CD4-positive, alpha-beta memory T cell (primary cell): ENCODE measurements at regions not wholly inside any gene's neighbourhood (a gene's known extent, or its start where the extent isn't known, plus 50 kb on each side); places are given as distances from the start of the nearest gene placed in this dataset.

Experiments
- CTCF ChIA-PET: fragments of 350-600 bp; sonication (Branson Sonifier 250); formaldehyde crosslinking; loops from one replicate; lab custom pipeline; 2021; ENCODE audit warnings: inconsistent platforms; ENCODE audit not compliant: partially characterized antibody; lab: Charles Lee
- POLR2A ChIA-PET: fragments of 350-600 bp; sonication (Branson Sonifier 250); formaldehyde crosslinking; loops from one replicate; lab custom pipeline; 2021; ENCODE audit not compliant: partially characterized antibody; lab: Charles Lee
- DNase-seq, 5 donors: peaks; one replicate each; pipeline versions ENCODE4 v3.0.0 to v3.0.0-alpha.2; 2020 to 2022; ENCODE audit warnings: mixed read lengths in 1 of 5
- H3K27ac ChIP-seq: one replicate; pipeline ENCODE4 v1.7.0; 2013; ENCODE audit warnings: low read depth, low read length
- H3K27me3 ChIP-seq: 2 replicates; pipeline ENCODE4 v1.7.0; 2013; ENCODE audit warnings: mild to moderate bottlenecking, low read length, moderate library complexity; ENCODE audit not compliant: insufficient read depth
- H3K36me3 ChIP-seq: 2 replicates; pipeline ENCODE4 v1.7.0; 2013; ENCODE audit warnings: mild to moderate bottlenecking, low read length, moderate library complexity; ENCODE audit not compliant: insufficient read depth
- H3K4me1 ChIP-seq: 2 replicates; pipeline ENCODE4 v1.7.0; 2013; ENCODE audit warnings: mild to moderate bottlenecking, low read length, moderate library complexity; ENCODE audit not compliant: insufficient read depth
- H3K4me3 ChIP-seq, 2 donors: one replicate each; pipeline ENCODE4 v1.7.0; 2013; ENCODE audit warnings: low read length in 2 of 2, mild to moderate bottlenecking in 1 of 2
- H3K9me3 ChIP-seq, 2 donors: one replicate each; pipeline ENCODE4 v1.7.0; 2013; ENCODE audit warnings: low read length in 2 of 2, control low read depth in 1 of 2; ENCODE audit not compliant: control insufficient read depth in 1 of 2
- H3K27ac Mint-ChIP-seq, 7 donors: one replicate each; pipeline ENCODE4 v1.8.0; 2020 to 2021; ENCODE audit warnings: mixed read lengths in 7 of 7, mild to moderate bottlenecking in 6 of 7, inconsistent platforms in 3 of 7, moderate library complexity in 3 of 7
- H3K27me3 Mint-ChIP-seq, 2 donors: one replicate each; pipeline ENCODE4 v1.8.0; 2020 to 2021; ENCODE audit warnings: mixed read lengths in 2 of 2
- H3K36me3 Mint-ChIP-seq, 2 donors: one replicate each; pipeline ENCODE4 v1.8.0; 2020 to 2021; ENCODE audit warnings: mixed read lengths in 2 of 2, inconsistent platforms in 1 of 2, mild to moderate bottlenecking in 1 of 2
- H3K4me1 Mint-ChIP-seq, 4 donors: one replicate each; pipeline ENCODE4 v1.8.0; 2020 to 2021; ENCODE audit warnings: mixed read lengths in 4 of 4, mild to moderate bottlenecking in 1 of 4
- H3K4me3 Mint-ChIP-seq, 8 donors: one replicate each; pipeline ENCODE4 v1.8.0; 2020 to 2021; ENCODE audit warnings: mixed read lengths in 8 of 8, mild to moderate bottlenecking in 7 of 8, moderate library complexity in 6 of 8, inconsistent platforms in 3 of 8
- H3K9me3 Mint-ChIP-seq, 8 donors: one replicate each; pipeline ENCODE4 v1.8.0; 2020 to 2021; ENCODE audit warnings: mixed read lengths in 8 of 8, mild to moderate bottlenecking in 5 of 8, inconsistent platforms in 3 of 8, moderate library complexity in 1 of 8
- intact Hi-C: fragments of 100-400 bp; cut with micrococcal nuclease; formaldehyde crosslinking; loops from one replicate; pipeline ENCODE4 v1.15.1; 2023

- Mint-ChIP-seq H3K4me3 (no peak overlapping the region), H3K4me1 (no peaks in the 10 kb centered on the region), H3K27ac (no peak overlapping the region), H3K36me3 (no peaks in the 10 kb centered on the region), H3K9me3 (peaks cover 0 to 6% (median 0%) of the 10 kb centered on the region in 8 donors), H3K27me3 (no peaks in the 10 kb centered on the region)
- no peaks in the 10 kb centered on the region for H3K27me3 ChIP-seq
- no peak for DNase-seq
- ChIA-PET CTCF (no interaction called here), POLR2A (no interaction called here)
- no peaks in the 10 kb centered on the region for H3K36me3 ChIP-seq
- intact Hi-C loops, result no loop called here
- no peaks in the 10 kb centered on the region for H3K4me1 ChIP-seq
- no peak overlapping the region for H3K4me3 ChIP-seq
- H3K27ac ChIP-seq, result no peak overlapping the region
- no peaks in the 10 kb centered on the region for H3K9me3 ChIP-seq
Measured at GRCh38 chr5:124317451-124317850, 429.0 kb downstream of the ZNF608 start.

DNA sequence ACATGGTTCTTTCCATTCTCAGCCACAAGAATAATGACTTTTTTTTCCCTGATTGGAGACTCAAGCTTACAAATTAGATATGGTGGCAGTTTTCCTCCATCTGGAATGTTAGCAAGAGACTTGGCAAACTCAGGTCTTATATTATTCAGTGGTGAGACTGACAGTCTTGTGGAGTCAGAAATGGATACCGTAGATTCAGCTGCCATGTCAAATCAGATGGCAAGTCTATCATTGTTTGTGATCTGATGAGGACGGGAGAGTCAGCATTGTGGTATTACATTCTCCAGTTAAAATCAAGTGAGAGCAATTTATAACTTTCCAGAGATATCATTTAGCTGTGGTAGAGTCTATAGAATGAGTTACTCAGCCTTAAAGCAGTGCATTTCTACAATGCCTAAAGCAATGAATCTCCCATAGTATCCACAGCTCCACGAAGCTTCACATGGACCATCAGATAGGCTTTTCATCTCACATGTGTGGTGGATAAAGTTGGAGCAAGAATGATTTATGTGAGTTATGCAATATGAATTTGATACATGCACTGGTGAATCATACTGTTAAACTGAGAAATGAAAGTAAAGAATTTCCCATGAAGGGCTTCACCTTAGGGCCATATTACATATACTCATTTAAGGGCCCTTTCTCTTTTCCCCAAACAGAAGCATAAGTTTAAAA lies 430.6 kb downstream of the ZNF608 start:
- CTCF ChIA-PET, result no interaction called here
- no peak for DNase-seq
- peaks cover 0 to 3% (median 0%) of the 10 kb centered on the region in 8 donors for H3K9me3 Mint-ChIP-seq

GRCh38 chr5:124310453-124310852 lies 436.0 kb downstream of the ZNF608 start:
- no peaks in the 10 kb centered on the region for H3K36me3 Mint-ChIP-seq
- no peaks in the 10 kb centered on the region for H3K27me3 Mint-ChIP-seq
- H3K9me3 Mint-ChIP-seq, result peaks cover 0 to 2% (median 0%) of the 10 kb centered on the region in 8 donors
- no peaks in the 10 kb centered on the region for H3K9me3 ChIP-seq
- no peak overlapping the region for H3K27ac ChIP-seq
- intact Hi-C loops, result no loop called here
- no peak overlapping the region for H3K27ac Mint-ChIP-seq
- no peak overlapping the region for H3K4me3 Mint-ChIP-seq
- ChIA-PET CTCF (no interaction called here), POLR2A (no interaction called here)
- H3K27me3 ChIP-seq, result no peaks in the 10 kb centered on the region
- H3K4me1 Mint-ChIP-seq, result no peaks in the 10 kb centered on the region
- H3K4me3 ChIP-seq, result no peak overlapping the region
- no peaks in the 10 kb centered on the region for H3K4me1 ChIP-seq
- no peak for DNase-seq
- H3K36me3 ChIP-seq, result no peaks in the 10 kb centered on the region

More for the DNA sequence above, 430.6 kb downstream of the ZNF608 start:
- no peak overlapping the region for H3K4me3 ChIP-seq
- Mint-ChIP-seq H3K4me3 (no peak overlapping the region), H3K27ac (no peak overlapping the region), H3K27me3 (no peaks in the 10 kb centered on the region), H3K36me3 (no peaks in the 10 kb centered on the region), H3K4me1 (no peaks in the 10 kb centered on the region)
- H3K27me3 ChIP-seq, result no peaks in the 10 kb centered on the region
- POLR2A ChIA-PET, result no interaction called here
- no peaks in the 10 kb centered on the region for H3K4me1 ChIP-seq
- H3K36me3 ChIP-seq, result no peaks in the 10 kb centered on the region
- no peak overlapping the region for H3K27ac ChIP-seq
- H3K9me3 ChIP-seq, result no peaks in the 10 kb centered on the region
- intact Hi-C loops, result no loop called here

- peaks cover 0 to 2% (median 0%) of the 10 kb centered on the region in 8 donors for H3K9me3 Mint-ChIP-seq
- H3K4me3 Mint-ChIP-seq, result no peak overlapping the region
- H3K4me1 Mint-ChIP-seq, result no peaks in the 10 kb centered on the region
- ChIA-PET CTCF (no interaction called here), POLR2A (no interaction called here)
- Histone ChIP-seq H3K4me1 (no peaks in the 10 kb centered on the region), H3K27ac (no peak overlapping the region), H3K36me3 (no peaks in the 10 kb centered on the region), H3K27me3 (no peaks in the 10 kb centered on the region), H3K4me3 (no peak overlapping the region), H3K9me3 (no peaks in the 10 kb centered on the region)
- no peaks in the 10 kb centered on the region for H3K36me3 Mint-ChIP-seq
- H3K27me3 Mint-ChIP-seq, result no peaks in the 10 kb centered on the region
- DNase-seq, result no peak
- intact Hi-C loops, result no loop called here
- H3K27ac Mint-ChIP-seq, result no peak overlapping the region
Measured at GRCh38 chr5:124309241-124309980, 437.0 kb downstream of the ZNF608 start.

DNA sequence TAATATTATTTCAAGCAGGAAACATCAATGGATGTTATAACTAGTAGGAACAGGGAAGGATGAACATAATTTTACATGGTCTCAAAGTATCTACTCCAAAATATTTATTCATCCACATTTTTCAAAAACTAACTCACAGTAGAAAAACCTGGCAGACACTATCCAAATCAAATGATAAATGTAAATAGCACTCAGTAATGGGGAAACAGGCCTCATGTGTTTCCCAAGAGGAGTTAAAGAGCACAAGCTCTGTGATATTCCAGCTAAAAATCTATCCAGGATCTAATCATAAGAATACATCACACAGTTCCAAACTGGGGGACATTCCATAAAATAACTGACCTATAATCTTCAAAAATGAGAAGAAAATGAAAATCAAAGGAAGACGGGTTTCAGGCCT lies 443.1 kb downstream of the ZNF608 start:
- Histone ChIP-seq H3K27me3 (no peaks in the 10 kb centered on the region), H3K4me1 (no peaks in the 10 kb centered on the region), H3K27ac (no peak overlapping the region), H3K36me3 (no peaks in the 10 kb centered on the region), H3K9me3 (no peaks in the 10 kb centered on the region), H3K4me3 (no peak overlapping the region)
- no peaks in the 10 kb centered on the region for H3K4me1 Mint-ChIP-seq
- H3K9me3 Mint-ChIP-seq, result peaks cover 0 to 2% (median 0%) of the 10 kb centered on the region in 8 donors
- intact Hi-C loops, result no loop called here
- POLR2A ChIA-PET, result no interaction called here
- no peak for DNase-seq
- CTCF ChIA-PET, result no interaction called here
- no peaks in the 10 kb centered on the region for H3K36me3 Mint-ChIP-seq
- no peaks in the 10 kb centered on the region for H3K27me3 Mint-ChIP-seq
- H3K27ac Mint-ChIP-seq, result no peak overlapping the region
- H3K4me3 Mint-ChIP-seq, result no peak overlapping the region

DNA sequence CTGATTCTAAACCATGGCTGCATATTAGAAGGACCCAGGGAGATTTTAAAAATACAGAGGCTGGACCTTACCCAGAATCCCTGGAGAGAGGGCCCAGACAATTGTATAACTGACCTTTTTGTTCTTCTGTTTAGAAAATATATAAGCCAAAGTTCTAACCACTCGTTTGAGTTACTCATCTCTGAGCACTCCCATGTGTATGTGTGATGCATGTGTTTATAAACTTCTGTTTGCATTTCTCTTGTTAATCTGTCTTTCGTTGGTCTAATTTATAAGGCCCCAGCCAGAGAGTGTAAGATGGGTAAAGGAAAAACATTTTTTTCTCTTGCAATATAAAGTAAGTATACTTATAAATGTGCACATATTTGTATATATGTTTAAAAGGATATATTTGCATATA lies 443.9 kb downstream of the ZNF608 start:
- H3K27me3 ChIP-seq, result no peaks in the 10 kb centered on the region
- no peak overlapping the region for H3K27ac Mint-ChIP-seq

DNA sequence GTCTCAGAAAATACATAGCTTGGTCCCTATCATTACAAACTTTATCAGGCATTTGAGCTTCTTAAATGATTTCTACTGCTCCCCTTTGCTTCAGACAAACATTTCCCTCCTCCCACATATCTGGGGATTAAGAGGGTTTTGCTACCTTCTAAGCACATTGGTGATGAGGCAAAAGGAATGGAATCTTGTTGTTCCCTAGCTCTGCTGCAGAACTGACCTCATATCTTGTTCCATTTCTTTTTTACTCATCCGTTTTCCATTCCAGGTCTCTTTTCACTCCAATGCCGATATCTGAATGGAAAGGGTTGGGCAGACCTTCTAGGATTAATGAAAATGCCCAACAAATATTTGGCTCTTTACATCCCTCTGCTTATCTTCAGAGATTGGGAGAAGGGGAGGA lies 444.6 kb downstream of the ZNF608 start:
- Histone ChIP-seq H3K36me3 (no peaks in the 10 kb centered on the region), H3K27ac (no peak overlapping the region), H3K4me3 (no peak overlapping the region), H3K4me1 (no peaks in the 10 kb centered on the region), H3K27me3 (no peaks in the 10 kb centered on the region), H3K9me3 (no peaks in the 10 kb centered on the region)
- Mint-ChIP-seq H3K9me3 (peaks cover 0 to 4% (median 0%) of the 10 kb centered on the region in 8 donors), H3K4me3 (no peak overlapping the region), H3K27ac (no peak overlapping the region), H3K36me3 (no peaks in the 10 kb centered on the region), H3K27me3 (no peaks in the 10 kb centered on the region), H3K4me1 (no peaks in the 10 kb centered on the region)
- no peak for DNase-seq
- ChIA-PET POLR2A (no interaction called here), CTCF (no interaction called here)
- intact Hi-C loops, result no loop called here

More for the DNA sequence above, 443.9 kb downstream of the ZNF608 start:
- Mint-ChIP-seq H3K36me3 (no peaks in the 10 kb centered on the region), H3K4me1 (no peaks in the 10 kb centered on the region), H3K27me3 (no peaks in the 10 kb centered on the region), H3K9me3 (peaks cover 0 to 4% (median 0%) of the 10 kb centered on the region in 8 donors), H3K4me3 (no peak overlapping the region)
- DNase-seq, result no peak
- H3K36me3 ChIP-seq, result no peaks in the 10 kb centered on the region
- H3K27ac ChIP-seq, result no peak overlapping the region
- intact Hi-C loops, result no loop called here
- H3K9me3 ChIP-seq, result no peaks in the 10 kb centered on the region
- ChIA-PET POLR2A (no interaction called here), CTCF (no interaction called here)
- H3K4me1 ChIP-seq, result no peaks in the 10 kb centered on the region
- H3K4me3 ChIP-seq, result no peak overlapping the region
